K562 (cell line): ENCODE measurements at regions not wholly inside any gene's neighbourhood (a gene's known extent, or its start where the extent isn't known, plus 50 kb on each side); places are given as distances from the start of the nearest gene placed in this dataset.

Experiments
- ATAC-seq: fragments of 200-7000 bp; cut with Tn5 transposase; 3 replicates; pipeline ENCODE4 v1.9.1; 2020; ENCODE audit warnings: moderate library complexity
- BruUV-seq: library from RNA; stranded (reverse); fragments of 400-500 nt; replicated peaks from 2 replicates; lab custom pipeline; 2021; lab: Mats Ljungman, UMichigan
- CTCF ChIA-PET: fragments of 300-600 bp; formaldehyde crosslinking; extraction: SDS; loops from one replicate; lab custom pipeline; 2021; ENCODE audit warnings: low intra/inter-chr PET ratio; lab: Yijun Ruan, JAX
- POLR2A ChIA-PET: fragments of 300-600, 350-650 bp; sonication (Branson Sonifier 250); formaldehyde crosslinking; extraction: SDS; loops from one replicate; lab custom pipeline; 2021; ENCODE audit warnings: antibody characterized with exemption, inconsistent platforms; lab: Yijun Ruan, JAX
- DNase-seq, 4 experiments: peaks; one replicate each; pipeline versions ENCODE4 v3.0.0 to v3.0.0-alpha.2; 2011 to 2018; ENCODE audit warnings: low spot score in 3 of 4, mixed read lengths in 3 of 4; ENCODE audit errors: extremely low read depth in 1 of 4
- FAIRE-seq: peaks from 2 replicates; lab custom pipeline; 2011; peaks lifted over from hg19 to GRCh38; lab: Jason Lieb, UNC
- H2AFZ ChIP-seq: 2 replicates; pipeline ENCODE4 v1.6.0; 2011; ENCODE audit warnings: low read depth, low read length, control low read depth, inconsistent platforms
- H3K27ac ChIP-seq: fragments of 200-600 bp; 3 replicates; pipeline ENCODE4 v1.8.0; 2011; ENCODE audit warnings: low read depth, mild to moderate bottlenecking, control low read depth, inconsistent platforms, low read length, moderate library complexity, mixed read lengths; ENCODE audit errors: extremely low read depth
- H3K27me3 ChIP-seq, 2 experiments: fragments of 300-600 bp in 1 of 2; 2 replicates in 1 of 2; 3 replicates in 1 of 2; pipeline versions ENCODE4 v1.6.0 to v1.8.0; 2011; ENCODE audit warnings: inconsistent platforms in 2 of 2, low read length in 2 of 2, mild to moderate bottlenecking in 1 of 2, mixed read lengths in 1 of 2, moderate library complexity in 1 of 2; ENCODE audit not compliant: control insufficient read depth in 2 of 2, insufficient read depth in 2 of 2
- H3K36me3 ChIP-seq: fragments of 300-600 bp; 3 replicates; pipeline ENCODE4 v1.8.0; 2011; ENCODE audit warnings: mild to moderate bottlenecking, low read length, inconsistent platforms; ENCODE audit not compliant: control insufficient read depth, insufficient read depth
- H3K4me1 ChIP-seq, 2 experiments: fragments of 200-600 bp in 1 of 2; replicated peaks in 1 of 2; 2 replicates in 1 of 2; 3 replicates in 1 of 2; pipeline versions ENCODE4 v1.5.1 to v1.8.0; 2011; ENCODE audit warnings: inconsistent platforms in 2 of 2, low read length in 2 of 2, mild to moderate bottlenecking in 1 of 2, mixed read lengths in 1 of 2, moderate library complexity in 1 of 2; ENCODE audit not compliant: control insufficient read depth in 2 of 2, insufficient read depth in 2 of 2
- H3K4me2 ChIP-seq: 2 replicates; pipeline ENCODE4 v1.6.1; 2011; ENCODE audit warnings: low read length, control low read depth, inconsistent platforms, mixed read lengths; ENCODE audit not compliant: insufficient read depth
- H3K4me3 ChIP-seq: fragments of 200-600 bp; sonication (generic), shearing (Covaris generic); 2 replicates; pipeline ENCODE4 v1.5.1; 2016; ENCODE audit warnings: control low read depth, inconsistent platforms
- H3K79me2 ChIP-seq: fragments of 200-600 bp; 3 replicates; pipeline ENCODE4 v1.8.0; 2011; ENCODE audit warnings: low read length, inconsistent platforms; ENCODE audit not compliant: control insufficient read depth, insufficient read depth
- H3K9ac ChIP-seq, 2 experiments: 2 replicates each; pipeline versions ENCODE4 v1.6.0 to v1.6.1; 2011; ENCODE audit warnings: low read depth in 2 of 2, low read length in 2 of 2, control low read depth in 1 of 2, inconsistent platforms in 1 of 2, mild to moderate bottlenecking in 1 of 2, mixed read lengths in 1 of 2; ENCODE audit not compliant: insufficient read depth in 1 of 2
- H3K9me1 ChIP-seq: one replicate; pipeline ENCODE4 v1.6.0; 2011; ENCODE audit warnings: inconsistent platforms, mild to moderate bottlenecking, low read length, moderate library complexity; ENCODE audit not compliant: control insufficient read depth, insufficient read depth
- H3K9me3 ChIP-seq: replicated peaks from 2 replicates; pipeline ENCODE4 v1.5.1; 2011; ENCODE audit warnings: low read depth, low read length, inconsistent platforms; ENCODE audit not compliant: control insufficient read depth, insufficient read depth
- H4K20me1 ChIP-seq: replicated peaks from 2 replicates; pipeline ENCODE4 v1.6.1; 2011; ENCODE audit warnings: low read length, inconsistent platforms, mixed read lengths; ENCODE audit not compliant: control insufficient read depth, insufficient read depth
- ADNP ChIP-seq: fragments of 200-800 bp; sonication (Bioruptor generic); IDR thresholded peaks from 2 replicates; pipeline ENCODE4 v1.6.1; 2016; ENCODE audit warnings: missing genetic modification characterization, missing compliant biosample characterization
- DPF2 ChIP-seq: fragments of 450-650 bp; IDR thresholded peaks from 2 replicates; pipeline ENCODE4 v1.6.1; 2016
- EHMT2 ChIP-seq: fragments of 450-650 bp; IDR thresholded peaks from 2 replicates; pipeline ENCODE4 v1.6.1; 2018; ENCODE audit warnings: antibody characterized with exemption
- ELF2 ChIP-seq: fragments of 250-450 bp; sonication (Bioruptor Pico); IDR thresholded peaks from 2 replicates; pipeline ENCODE4 v1.5.0; 2021; ENCODE audit warnings: mild to moderate bottlenecking
- ERF ChIP-seq: fragments of 450-650 bp; formaldehyde crosslinking; IDR thresholded peaks from 2 replicates; pipeline ENCODE4 v1.4.0; 2020; ENCODE audit warnings: mild to moderate bottlenecking, mixed read lengths
- GABPB2 ChIP-seq: fragments of 250-450 bp; sonication (Bioruptor Pico); conservative IDR thresholded peaks from 2 replicates; pipeline ENCODE4 v1.5.1; 2021; ENCODE audit warnings: mild to moderate bottlenecking
- HNRNPL ChIP-seq: fragments of 200-400 bp; formaldehyde crosslinking; IDR thresholded peaks from 2 replicates; pipeline ENCODE4 v1.6.1; 2017; ENCODE audit warnings: low read depth, mild to moderate bottlenecking, low read length
- JUNB ChIP-seq: fragments of 450-650 bp; formaldehyde crosslinking; conservative IDR thresholded peaks from 2 replicates; pipeline ENCODE4 v1.4.0; 2020; ENCODE audit warnings: mild to moderate bottlenecking
- MXD1 ChIP-seq: fragments of 250-450 bp; sonication (Bioruptor Pico); IDR thresholded peaks from 2 replicates; pipeline ENCODE4 v1.8.0; 2021; ENCODE audit warnings: borderline replicate concordance, mild to moderate bottlenecking, moderate library complexity; ENCODE audit not compliant: poor library complexity, severe bottlenecking
- NR4A1 ChIP-seq, 2 experiments: fragments of 250-450 bp in 1 of 2; fragments of 450-650 bp in 1 of 2; sonication (Bioruptor Pico) in 1 of 2; IDR thresholded peaks; 2 replicates each; pipeline versions ENCODE4 v1.4.0 to v1.6.1; 2016 to 2020; ENCODE audit warnings: mild to moderate bottlenecking in 2 of 2, missing compliant biosample characterization in 1 of 2, missing genetic modification characterization in 1 of 2, moderate library complexity in 1 of 2
- POLR2G ChIP-seq: fragments of 200-400 bp; formaldehyde crosslinking; IDR thresholded peaks from 2 replicates; pipeline ENCODE4 v1.6.1; 2017; ENCODE audit warnings: low read depth, mild to moderate bottlenecking, antibody characterized with exemption, low read length, moderate library complexity
- ZFP1 ChIP-seq: fragments of 450-650 bp; formaldehyde crosslinking; IDR thresholded peaks from 2 replicates; pipeline ENCODE4 v1.4.0; 2020; ENCODE audit warnings: mild to moderate bottlenecking, mixed read lengths
- ZNF12 ChIP-seq: sonication (generic); formaldehyde crosslinking; IDR thresholded peaks from 2 replicates; pipeline ENCODE4 v1.4.0; 2020; ENCODE audit warnings: mild to moderate bottlenecking, missing genetic modification reagents
- ZNF445 ChIP-seq: fragments of 250-450 bp; sonication (Bioruptor Pico); IDR thresholded peaks from 2 replicates; pipeline ENCODE4 v1.4.0; 2020; ENCODE audit warnings: low read depth, mild to moderate bottlenecking, moderate library complexity
- ZNF551 ChIP-seq: fragments of 250-450 bp; sonication (Bioruptor Pico); IDR thresholded peaks from 2 replicates; pipeline ENCODE4 v1.5.0; 2021; ENCODE audit warnings: mild to moderate bottlenecking, moderate library complexity
- ZNF583 ChIP-seq: fragments of 250-450 bp; sonication (Bioruptor Pico); IDR thresholded peaks from 2 replicates; pipeline ENCODE4 v1.4.0; 2020
- WGBS: fragments of 100-300 bp; shearing (Covaris generic); methylation state at CpG from one replicate; pipeline ENCODE4 v1.1.6; 2016; ENCODE audit warnings: low coverage, mixed read lengths; ENCODE audit not compliant: insufficient coverage; ENCODE audit errors: missing lambda C conversion rate; 5-methylcytosine and 5-hydroxymethylcytosine counted together
- in situ Hi-C: fragments of 300-500 bp; cut with MboI; formaldehyde crosslinking; loops from 4 replicates; pipeline ENCODE4 v1.15.0; 2018; ENCODE audit warnings: inconsistent platforms, mixed read lengths
- intact Hi-C: fragments of 100-400 bp; cut with micrococcal nuclease; formaldehyde crosslinking; loops from 2 replicates; pipeline ENCODE4 v1.14.2; 2022
- TF ChIP-seq, protein P1 (sequence below): fragments of 450-650 bp; formaldehyde crosslinking; IDR thresholded peaks from 2 replicates; pipeline ENCODE4 v1.4.0; 2020; ENCODE audit warnings: mild to moderate bottlenecking
- TF ChIP-seq, protein P2 (sequence below), 2 experiments: fragments of 450-650 bp in 1 of 2; sonication (generic) in 1 of 2; formaldehyde crosslinking; conservative IDR thresholded peaks; 2 replicates each; pipeline versions ENCODE4 v1.4.0 to v1.8.1; 2020 to 2022; ENCODE audit warnings: mild to moderate bottlenecking in 1 of 2, missing genetic modification reagents in 1 of 2

DNA sequence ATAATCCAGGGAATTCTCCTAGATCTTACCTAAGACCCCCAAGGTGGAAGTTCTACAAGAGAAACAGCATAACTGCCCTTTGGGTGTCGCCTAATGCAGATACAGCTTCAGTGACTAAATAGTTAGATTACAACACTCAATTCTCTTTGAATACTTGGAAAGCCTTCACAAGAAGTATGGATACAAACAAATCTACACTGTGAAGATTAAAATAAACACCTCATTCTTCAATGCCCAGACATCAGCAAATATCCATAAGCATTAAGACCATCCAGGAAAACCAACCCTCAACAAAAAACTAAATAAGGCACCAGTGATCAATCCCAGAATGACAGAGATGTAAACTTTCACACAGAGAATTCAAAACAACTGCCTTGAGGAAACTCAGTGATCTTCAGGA lies 963.2 kb downstream of the PLOD2 start:
- Histone ChIP-seq H3K4me3 (no peak overlapping the region), H4K20me1 (no peaks in the 10 kb centered on the region), H3K27ac (no peak overlapping the region), H3K27me3 (no peaks in the 10 kb centered on the region), H3K9me1 (no peaks in the 10 kb centered on the region), H3K79me2 (no peaks in the 10 kb centered on the region), H3K9me3 (no peaks in the 10 kb centered on the region), H2AFZ (no peak overlapping the region), H3K9ac (no peak overlapping the region), H3K4me1 (no peaks in the 10 kb centered on the region), H3K4me2 (no peak overlapping the region), H3K36me3 (no peaks in the 10 kb centered on the region)
- ChIA-PET CTCF (no interaction called here), POLR2A (no interaction called here)
- FAIRE-seq = no peak
- intact Hi-C loops = no loop called here
- no TSS peak for BruUV-seq
- no peak for DNase-seq
- no peak for ATAC-seq
- in situ Hi-C loops = no loop called here
- 0% methylated on average over 1 of the region's 1 CpG for WGBS
- TF ChIP-seq POLR2G (no peak), MXD1 (CRISPR knock-in tag) (no peak), ZNF551 (CRISPR knock-in tag) (no peak), JUNB (CRISPR knock-in tag) (no peak), ZNF445 (no peak), DPF2 (no peak)

DNA sequence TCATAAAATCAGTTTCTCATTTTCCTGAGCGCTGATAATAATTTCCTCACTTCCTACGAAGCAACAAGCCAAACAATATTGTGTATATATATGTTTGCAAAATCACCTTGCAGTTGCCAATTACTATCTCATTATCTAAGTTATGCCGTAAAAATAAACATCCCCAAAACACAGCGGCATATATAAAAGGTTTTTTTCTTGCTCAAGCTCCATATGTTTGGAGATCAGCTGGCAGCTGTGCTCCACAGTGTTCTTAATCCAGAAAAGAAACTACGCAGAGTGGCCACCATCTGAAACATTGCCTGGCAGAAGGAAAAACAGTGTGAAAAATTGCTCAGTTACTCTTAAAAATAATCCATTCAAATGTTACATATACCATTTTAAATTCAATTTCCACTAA lies 951.4 kb downstream of the PLOD2 start:
- no peaks in the 10 kb centered on the region for H4K20me1 ChIP-seq
- in situ Hi-C loops = no loop called here
- no peak overlapping the region for H3K9ac ChIP-seq
- FAIRE-seq (no peak), DNase-seq (no peak), ATAC-seq (no peak)
- no peaks in the 10 kb centered on the region for H3K79me2 ChIP-seq
- intact Hi-C loops = no loop called here
- WGBS = 1% methylated on average over 5 of the region's 5 CpGs
- ChIA-PET CTCF (no interaction called here), POLR2A (no interaction called here)
- H3K4me1 ChIP-seq = no peaks in the 10 kb centered on the region
- no peaks in the 10 kb centered on the region for H3K9me1 ChIP-seq
- no TSS peak for BruUV-seq
- H3K4me3 ChIP-seq = no peak overlapping the region
- no peaks in the 10 kb centered on the region for H3K27me3 ChIP-seq
- H3K4me2 ChIP-seq = no peak overlapping the region
- no peak overlapping the region for H3K27ac ChIP-seq
- no peaks in the 10 kb centered on the region for H3K9me3 ChIP-seq
- H3K36me3 ChIP-seq = no peaks in the 10 kb centered on the region
- H2AFZ ChIP-seq = no peak overlapping the region
- no peak for TF ChIP-seq ZFP1 (CRISPR knock-in tag)
- no peak for TF ChIP-seq ERF (CRISPR knock-in tag)
- TF ChIP-seq EHMT2 = no peak
- TF ChIP-seq ELF2 (CRISPR knock-in tag) = no peak
- TF ChIP-seq, protein P1, sequence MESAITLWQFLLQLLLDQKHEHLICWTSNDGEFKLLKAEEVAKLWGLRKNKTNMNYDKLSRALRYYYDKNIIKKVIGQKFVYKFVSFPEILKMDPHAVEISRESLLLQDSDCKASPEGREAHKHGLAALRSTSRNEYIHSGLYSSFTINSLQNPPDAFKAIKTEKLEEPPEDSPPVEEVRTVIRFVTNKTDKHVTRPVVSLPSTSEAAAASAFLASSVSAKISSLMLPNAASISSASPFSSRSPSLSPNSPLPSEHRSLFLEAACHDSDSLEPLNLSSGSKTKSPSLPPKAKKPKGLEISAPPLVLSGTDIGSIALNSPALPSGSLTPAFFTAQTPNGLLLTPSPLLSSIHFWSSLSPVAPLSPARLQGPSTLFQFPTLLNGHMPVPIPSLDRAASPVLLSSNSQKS = no peak
- TF ChIP-seq HNRNPL = no peak
- no peak for TF ChIP-seq ADNP (tag)
- TF ChIP-seq, protein P2, sequence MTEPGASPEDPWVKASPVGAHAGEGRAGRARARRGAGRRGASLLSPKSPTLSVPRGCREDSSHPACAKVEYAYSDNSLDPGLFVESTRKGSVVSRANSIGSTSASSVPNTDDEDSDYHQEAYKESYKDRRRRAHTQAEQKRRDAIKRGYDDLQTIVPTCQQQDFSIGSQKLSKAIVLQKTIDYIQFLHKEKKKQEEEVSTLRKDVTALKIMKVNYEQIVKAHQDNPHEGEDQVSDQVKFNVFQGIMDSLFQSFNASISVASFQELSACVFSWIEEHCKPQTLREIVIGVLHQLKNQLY (CRISPR knock-in tag; conservative IDR thresholded peaks at IDR 0.05) = no peak
- no peak for TF ChIP-seq ZNF12 (CRISPR knock-in tag)
- no peak for TF ChIP-seq GABPB2
- no peak for TF ChIP-seq NR4A1 (CRISPR knock-in tag; IDR thresholded peaks at IDR 0.05)
- no peak for TF ChIP-seq NR4A1 (tag; IDR thresholded peaks at IDR 0.05)
- TF ChIP-seq ZNF583 (CRISPR knock-in tag) = no peak
